Liver (tissue), 3 donors: ENCODE measurements at regions not wholly inside any gene's neighbourhood (a gene's known extent, or its start where the extent isn't known, plus 50 kb on each side); places are given as distances from the start of the nearest gene placed in this dataset.

Experiments
- ATF3 ChIP-seq: IDR thresholded peaks from 2 replicates; pipeline ENCODE4 v1.6.1; 2016; ENCODE audit warnings: antibody characterized with exemption
- CTCF ChIP-seq: fragments of 150-350 bp; IDR thresholded peaks from 2 replicates; pipeline ENCODE4 v1.5.1; 2017; ENCODE audit warnings: improper control_type of control experiment, low read depth, low read length; ENCODE audit not compliant: missing input control
- FOXA1 ChIP-seq: IDR thresholded peaks from 2 replicates; pipeline ENCODE4 v1.6.1; 2016; ENCODE audit warnings: antibody characterized with exemption
- MAX ChIP-seq: IDR thresholded peaks from 2 replicates; pipeline ENCODE4 v1.6.1; 2016; ENCODE audit warnings: antibody characterized with exemption
- RAD21 ChIP-seq, 2 donors: IDR thresholded peaks; 2 replicates each; pipeline ENCODE4 v1.6.1; 2016; ENCODE audit warnings: antibody characterized with exemption in 2 of 2, mild to moderate bottlenecking in 2 of 2
- SP1 ChIP-seq: IDR thresholded peaks from 2 replicates; pipeline ENCODE4 v1.6.1; 2018; ENCODE audit warnings: antibody characterized with exemption, mild to moderate bottlenecking
- TAF1 ChIP-seq: conservative IDR thresholded peaks from 2 replicates; pipeline ENCODE4 v1.6.1; 2016; ENCODE audit warnings: antibody characterized with exemption, mild to moderate bottlenecking
- YY1 ChIP-seq: IDR thresholded peaks from 2 replicates; pipeline ENCODE4 v1.6.1; 2016; ENCODE audit warnings: antibody characterized with exemption, mild to moderate bottlenecking
- donor health status: healthy.
- donor health status: healthy.

- TF ChIP-seq CTCF (no peak), TAF1 (no peak), FOXA1 (no peak), MAX (no peak), YY1 (no peak), RAD21 (IDR thresholded peaks at IDR 0.05) (no peak), SP1 (no peak), ATF3 (no peak)
Measured at GRCh38 chr11:29612423-29612822, 404.4 kb downstream of the KCNA4 start.
